NCI-H187 (cell line): ENCODE measurements at regions not wholly inside any gene's neighbourhood (a gene's known extent, or its start where the extent isn't known, plus 50 kb on each side); places are given as distances from the start of the nearest gene placed in this dataset.

Experiments used
- DNase-seq, 2 experiments: peaks; one replicate each; lab custom pipeline; 2025; lab: John Stamatoyannopoulos, UW

GRCh38 chr14:41993687-41994086, 387.0 kb downstream of the LRFN5 start:
- no peak for DNase-seq

DNA sequence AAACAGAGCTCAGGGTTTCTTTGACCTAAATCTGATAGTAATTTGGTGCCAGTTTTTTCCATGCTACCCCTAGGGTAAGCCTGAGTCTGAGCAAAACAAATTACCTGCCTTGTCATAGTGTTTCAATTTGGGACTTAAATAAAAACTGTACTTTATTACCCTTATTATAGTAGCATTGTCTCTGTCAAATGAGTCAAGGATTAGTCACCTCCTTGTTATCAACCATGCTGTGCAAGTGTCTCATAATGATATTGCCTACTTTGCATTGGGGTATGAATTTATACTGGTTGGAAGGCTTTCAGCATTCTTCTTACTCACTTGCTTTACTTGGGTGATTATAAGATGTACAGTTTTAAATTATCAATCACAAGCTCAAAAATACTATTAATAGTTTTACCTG, 380.0 kb downstream of the LRFN5 start:
- DNase-seq = no peak

GRCh38 chr14:41986083-41986645, 379.5 kb downstream of the LRFN5 start:
- DNase-seq = no peak

- DNase-seq = no peak
These were observed 366.5 kb downstream of the LRFN5 start for GRCh38 chr14:41973178-41973577.

DNA sequence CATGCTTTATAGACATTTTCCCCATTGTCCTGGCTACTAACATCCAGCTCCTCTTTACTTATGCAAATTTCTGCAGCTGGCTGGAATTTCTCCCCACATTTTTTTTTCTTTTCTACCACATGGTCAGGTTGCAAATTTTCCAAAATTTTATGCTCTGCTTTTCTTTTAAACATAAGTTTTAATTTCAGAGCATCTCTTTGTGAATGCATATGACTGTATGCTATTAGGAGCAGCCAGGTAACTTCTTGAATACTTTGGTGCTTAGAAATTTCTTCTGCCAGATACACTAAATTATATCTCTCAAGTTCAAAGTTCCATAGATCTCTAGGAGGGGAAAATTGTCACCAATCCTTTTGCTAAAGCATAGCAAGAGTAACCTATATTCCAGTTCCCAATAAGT, 365.9 kb downstream of the LRFN5 start:
- no peak for DNase-seq

GRCh38 chr14:41960281-41960680, 353.6 kb downstream of the LRFN5 start:
- no peak for DNase-seq

DNA sequence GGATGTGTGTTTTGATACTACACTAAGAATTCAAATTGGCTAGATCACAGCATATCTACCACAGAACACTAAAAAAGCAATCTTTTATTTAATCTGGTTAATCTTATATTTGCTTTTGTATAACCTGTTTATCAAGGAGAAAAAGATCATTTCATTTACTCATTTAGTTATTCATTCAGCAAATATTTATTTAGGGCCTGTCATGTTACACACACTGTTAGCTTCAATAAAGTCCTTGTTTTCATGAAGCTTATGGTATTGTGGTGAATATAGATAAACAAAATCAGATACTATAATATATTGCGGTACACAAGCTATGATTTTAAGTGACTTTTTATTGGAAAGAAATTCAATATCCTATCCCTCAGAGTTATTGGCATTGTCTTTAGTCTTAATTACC, 350.8 kb downstream of the LRFN5 start:
- DNase-seq = no peak
